HS-5 (cell line): ENCODE measurements at regions not wholly inside any gene's neighbourhood (a gene's known extent, or its start where the extent isn't known, plus 50 kb on each side); places are given as distances from the start of the nearest gene placed in this dataset.

ENCODE experiments used
- DNase-seq: peaks from one replicate; pipeline ENCODE4 v3.0.0-alpha.2; 2012; ENCODE audit warnings: low read depth

DNA sequence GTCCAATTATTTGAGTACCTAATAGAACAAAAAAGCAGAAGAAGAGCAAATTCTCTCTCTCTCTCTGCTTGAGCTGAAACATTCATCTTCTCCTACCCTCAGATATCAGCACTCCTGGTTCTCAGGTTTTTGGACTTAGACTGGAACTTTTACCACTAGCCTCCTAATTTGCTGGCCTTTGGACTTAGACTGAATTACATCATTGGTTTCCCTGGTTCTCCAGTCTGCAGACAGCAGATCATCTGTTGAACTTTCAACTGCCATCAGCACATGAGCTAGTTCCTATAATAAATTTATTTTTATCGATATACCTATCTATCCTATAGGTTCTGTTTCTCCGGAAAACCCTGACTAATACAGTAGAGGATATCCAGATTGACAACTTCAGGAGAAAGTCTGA is 208.9 kb upstream of the GAS1 start:
- DNase-seq: no peak

DNA sequence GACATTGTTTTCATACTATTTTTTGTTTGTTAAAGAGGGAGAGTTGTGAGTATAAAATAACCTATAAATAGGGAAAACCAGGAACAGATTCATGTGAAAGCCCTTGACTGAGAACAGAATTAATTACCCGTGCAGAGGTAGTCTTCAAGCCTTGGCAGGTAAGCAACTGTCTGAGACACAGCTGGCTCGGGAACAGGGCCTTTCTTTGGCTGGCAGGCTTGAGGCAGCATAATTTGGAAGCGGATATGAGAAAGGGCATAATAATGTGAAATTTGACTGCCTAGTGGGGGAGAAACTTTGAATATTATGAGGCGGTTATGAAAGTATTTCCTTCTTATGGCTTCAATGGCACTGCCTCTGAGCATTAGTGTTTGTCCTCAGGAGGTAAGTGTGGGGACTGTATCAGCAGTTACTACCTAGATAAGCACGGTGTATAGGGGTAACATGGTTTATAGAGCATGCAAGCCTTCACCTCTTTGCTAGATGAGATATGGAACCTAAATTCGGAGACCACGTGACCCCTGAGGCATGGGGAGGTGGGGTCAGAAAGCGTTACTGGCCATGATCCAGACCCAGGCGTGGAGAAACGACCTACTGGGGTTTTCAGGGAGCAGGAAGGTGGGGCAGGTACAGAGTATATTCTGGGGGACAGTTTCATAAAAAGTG is 210.2 kb upstream of the GAS1 start:
- DNase-seq: no peak

DNA sequence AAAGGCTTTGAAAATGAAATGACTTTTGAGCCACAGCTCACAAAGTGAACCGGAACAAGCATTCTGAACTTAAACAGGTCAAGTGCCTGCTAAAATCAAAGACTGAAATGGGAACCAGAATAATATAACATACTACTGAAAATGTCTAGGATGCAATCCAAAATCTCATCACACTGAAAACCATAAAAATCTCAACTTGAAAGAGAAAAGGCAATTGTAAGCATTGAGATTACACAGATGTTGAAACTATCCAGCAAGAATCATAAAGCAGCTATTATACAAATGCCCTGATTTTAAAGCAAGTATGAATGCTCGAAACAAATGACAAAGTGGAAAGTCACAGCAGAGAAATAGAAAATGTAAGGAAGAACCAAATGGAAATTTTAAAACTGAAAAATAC is 211.5 kb upstream of the GAS1 start:
- DNase-seq: no peak

DNA sequence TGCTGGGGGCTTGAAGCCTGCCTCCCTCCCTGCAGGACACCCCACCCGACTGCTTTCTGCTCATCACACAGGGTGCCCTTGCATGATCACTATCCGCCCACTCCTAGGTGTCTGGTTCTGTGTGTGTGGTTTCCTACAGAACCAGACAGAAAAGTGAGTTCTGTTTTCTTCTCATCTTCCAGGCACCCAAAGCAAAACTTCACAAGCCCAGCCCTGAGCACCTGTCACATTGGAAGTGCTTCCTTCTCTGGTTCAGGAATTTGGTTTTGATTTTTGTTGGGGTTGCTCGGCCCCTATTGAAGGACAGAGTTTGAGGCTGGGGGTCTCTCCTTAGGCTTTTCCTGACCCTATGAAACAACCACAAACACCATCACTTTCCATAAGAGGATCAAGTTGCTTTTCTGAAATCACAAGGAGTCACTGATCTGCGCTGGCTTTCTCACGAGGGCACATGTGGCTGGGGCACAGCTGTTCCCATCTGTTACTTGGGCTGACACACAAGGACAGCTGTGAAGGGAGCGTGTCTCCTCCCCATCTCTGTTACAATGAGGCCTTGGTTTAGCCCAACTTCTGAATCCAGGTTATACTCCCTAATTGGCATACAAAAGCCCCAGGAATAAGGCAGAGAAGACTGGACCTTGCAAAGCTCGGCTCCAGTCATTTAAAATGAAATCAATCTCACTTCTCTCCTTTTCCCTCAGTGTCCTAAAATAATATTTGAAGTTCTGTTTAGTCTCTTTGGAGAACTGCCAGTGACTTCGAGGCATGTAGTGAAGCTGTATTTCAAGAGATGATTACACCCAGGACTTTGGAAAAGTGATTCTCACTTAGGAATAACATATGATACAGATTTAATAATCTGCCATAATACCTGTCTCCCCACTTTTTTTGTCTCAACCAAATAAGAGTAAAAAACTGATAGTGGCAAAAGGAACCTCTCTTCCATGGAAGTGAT is 213.1 kb upstream of the GAS1 start:
- no peak for DNase-seq

DNA sequence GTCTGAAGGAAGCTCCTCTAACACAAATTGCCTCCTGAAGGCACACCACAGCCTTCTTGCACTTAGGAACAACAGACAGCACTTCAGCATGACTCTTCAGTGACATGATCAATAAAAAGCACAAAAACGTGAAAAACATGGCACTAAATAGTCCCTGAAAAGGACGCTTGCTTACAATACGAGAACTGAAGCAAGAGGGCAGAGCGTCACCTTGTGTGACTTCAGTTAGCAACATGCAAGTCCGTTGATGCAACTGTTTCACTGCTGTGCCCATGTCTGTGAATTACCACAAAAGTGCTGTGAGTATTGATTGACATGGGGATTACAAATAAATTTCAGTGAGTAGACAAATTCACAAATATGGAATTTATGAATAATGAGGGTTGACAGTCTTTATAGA is 219.9 kb upstream of the GAS1 start:
- no peak for DNase-seq

DNA sequence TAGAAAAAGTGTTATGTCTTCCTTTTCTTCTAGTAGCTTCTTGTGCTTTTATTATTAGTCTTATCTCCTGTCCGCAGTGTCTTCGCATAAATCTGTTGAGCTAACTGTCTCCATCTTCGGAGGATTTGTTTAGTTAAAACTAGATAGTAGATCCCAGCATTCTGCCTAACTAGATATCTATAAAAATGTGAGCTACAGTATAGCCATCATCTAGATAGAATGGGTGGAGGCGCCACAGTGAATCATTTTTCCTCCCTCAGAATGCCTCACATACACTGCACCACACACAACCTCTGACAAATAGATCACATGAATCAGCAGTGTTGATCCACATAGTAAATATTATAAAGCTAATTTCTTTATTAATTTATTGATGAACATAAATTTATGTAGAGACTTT is 220.3 kb upstream of the GAS1 start:
- DNase-seq: no peak

DNA sequence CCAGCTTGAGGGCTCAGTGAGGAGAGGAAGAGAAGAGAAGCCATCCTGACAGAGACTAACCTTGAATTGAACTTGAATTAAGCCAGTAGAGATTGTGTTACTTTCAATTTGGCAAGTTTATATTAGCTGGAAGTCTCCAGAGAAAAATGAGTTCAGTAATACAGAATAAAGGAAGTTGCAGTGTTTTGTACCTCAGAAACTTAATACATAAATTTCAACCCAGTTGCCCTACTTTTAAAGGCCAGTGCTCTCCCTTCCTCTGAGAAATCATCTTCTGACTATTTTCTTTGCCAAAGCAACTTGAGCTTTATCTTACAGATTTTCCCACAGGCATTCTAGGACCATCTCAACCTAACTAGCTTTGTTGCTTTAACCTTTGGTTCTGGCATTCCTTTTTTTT is 231.0 kb upstream of the GAS1 start:
- no peak for DNase-seq

DNA sequence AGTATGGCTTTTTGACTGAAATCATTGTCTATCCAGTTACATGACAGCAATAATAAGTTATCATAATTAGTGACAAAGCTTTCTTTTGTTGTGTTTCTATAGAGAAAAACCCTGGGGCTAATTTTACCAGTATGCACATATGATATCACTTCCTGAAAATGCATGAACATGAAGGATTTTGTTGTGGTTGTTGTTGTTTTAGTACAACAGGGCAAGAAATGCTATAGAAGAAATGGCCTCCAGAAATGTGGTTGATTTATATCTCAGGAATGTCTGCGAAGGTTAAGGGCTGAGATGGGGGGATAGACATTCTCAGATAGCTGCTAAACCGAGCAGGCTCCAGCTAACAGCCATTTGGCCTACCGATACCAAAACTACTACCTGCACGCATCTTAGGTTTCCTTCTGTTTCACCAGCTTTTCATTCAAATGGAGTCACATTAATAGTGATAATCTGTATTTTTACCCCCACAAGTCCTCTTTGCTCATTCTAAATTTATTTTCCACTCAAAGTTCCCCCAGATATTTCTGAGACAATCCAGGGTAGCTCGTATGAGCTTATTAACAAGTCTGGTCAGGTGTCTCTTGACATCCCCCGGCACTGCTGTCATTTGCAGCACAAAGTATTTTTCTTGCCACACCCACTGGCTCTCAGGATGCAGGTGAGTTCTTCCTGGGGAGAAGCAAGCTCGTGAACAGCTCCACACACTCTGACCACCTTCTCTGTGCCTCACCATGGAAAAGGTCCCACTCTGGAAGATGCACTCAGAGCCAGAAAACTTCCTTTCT is 232.4 kb upstream of the GAS1 start:
- DNase-seq: no peak

DNA sequence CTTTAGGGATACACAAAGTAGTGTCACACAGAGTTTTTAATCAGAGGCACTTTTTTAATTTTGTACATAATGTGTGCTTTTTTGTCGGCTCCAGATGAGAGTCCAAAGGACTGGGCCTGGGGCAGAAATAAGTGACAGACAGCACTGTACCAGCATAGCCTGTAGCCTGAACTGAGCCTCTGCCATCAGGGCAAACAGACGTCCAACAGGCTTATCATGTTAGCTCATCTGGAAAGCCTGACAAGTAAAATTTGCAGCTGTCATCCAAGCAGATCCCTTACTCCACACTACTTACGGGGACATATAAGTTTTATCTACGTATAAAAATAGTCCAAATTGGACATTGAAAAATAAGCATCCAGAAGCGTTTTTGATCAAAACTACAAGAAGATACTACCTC is 233.1 kb upstream of the GAS1 start:
- no peak for DNase-seq

DNA sequence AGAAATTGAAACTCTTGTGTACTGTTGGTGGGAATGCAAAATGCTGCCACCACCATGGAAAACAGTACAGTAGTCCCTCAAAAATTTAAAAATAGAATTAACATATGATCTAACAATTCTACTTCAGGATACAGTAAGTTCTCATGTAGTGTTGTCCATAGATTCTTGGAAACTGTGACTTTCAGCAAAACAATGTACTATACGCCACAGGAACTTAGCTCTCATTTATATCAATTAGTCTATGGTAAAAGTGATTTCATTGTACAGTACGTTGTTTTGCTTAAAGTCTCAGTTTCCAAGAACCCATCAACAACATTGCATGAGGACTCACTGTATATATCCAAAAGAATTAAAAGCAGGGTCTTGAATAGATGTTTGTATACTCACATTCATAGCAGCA is 233.5 kb upstream of the GAS1 start:
- no peak for DNase-seq

DNA sequence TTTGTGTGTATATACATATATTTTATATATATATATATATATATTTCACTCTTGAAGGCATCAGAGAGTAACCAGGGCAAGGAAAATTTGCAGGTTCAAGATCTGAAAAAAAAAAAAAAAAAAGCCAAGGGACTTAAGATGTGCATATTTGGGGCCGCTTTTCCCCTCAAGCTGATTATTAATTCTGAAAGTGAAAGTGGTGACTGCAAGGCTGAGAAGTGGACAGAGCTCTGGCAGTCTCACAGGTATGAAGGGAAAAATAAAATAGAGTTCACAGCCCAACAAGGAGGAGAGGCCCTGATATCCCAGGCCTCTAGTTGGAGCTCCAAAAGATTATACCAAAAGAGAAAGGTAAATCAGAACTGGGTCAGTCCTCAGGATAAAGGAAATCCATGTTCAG is 234.4 kb upstream of the GAS1 start:
- DNase-seq: no peak

DNA sequence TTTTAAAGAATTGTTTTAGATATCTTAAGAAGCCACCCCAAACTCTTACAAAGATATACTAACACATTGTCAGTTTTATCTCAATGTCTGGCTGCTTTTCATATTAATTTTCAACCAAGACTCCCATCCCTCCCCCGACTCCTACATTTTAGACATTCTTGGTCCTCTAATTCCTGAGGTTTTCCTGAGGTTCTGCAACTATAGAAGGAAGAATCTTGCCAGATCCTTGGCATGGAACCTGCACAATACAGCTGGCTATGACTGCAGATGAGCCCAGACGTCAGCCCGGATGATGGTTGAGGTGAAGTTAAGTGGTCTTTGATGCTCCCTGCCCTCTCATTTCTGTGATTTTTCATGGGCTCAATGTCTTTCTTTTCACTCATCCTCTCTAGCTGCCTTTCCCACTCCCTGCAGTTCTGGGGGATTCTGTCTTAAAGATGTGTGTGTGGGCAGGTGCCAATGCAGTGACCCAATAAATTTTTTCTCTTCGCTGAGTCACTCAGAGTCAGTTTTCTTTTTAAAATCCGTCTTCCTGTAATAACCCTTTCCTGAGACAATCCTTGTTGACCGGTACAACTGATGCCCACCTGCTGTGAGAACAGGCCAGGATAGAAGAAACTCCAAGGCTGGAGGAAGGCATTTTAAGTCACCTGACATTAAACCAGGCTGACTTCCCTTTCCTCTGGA is 237.8 kb upstream of the GAS1 start:
- DNase-seq: no peak

DNA sequence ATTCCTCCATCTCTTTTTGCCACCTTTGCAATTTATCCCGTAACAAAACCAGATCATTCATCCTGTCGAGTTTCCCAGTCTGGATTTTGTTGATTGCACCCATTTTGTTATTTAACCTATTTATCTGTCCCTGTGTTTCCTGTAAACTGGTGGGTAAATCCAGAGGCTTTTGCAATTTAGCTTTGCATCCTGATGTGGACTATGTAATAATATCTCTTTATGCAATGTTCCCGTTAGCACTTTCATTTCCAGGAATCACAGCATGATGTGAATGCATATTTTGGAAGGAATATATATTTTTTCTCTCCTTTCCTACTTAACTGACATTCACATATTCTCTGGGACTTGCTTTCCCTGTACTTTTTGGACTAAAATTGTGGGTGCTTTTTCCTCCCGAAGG is 240.3 kb upstream of the GAS1 start:
- DNase-seq: no peak

DNA sequence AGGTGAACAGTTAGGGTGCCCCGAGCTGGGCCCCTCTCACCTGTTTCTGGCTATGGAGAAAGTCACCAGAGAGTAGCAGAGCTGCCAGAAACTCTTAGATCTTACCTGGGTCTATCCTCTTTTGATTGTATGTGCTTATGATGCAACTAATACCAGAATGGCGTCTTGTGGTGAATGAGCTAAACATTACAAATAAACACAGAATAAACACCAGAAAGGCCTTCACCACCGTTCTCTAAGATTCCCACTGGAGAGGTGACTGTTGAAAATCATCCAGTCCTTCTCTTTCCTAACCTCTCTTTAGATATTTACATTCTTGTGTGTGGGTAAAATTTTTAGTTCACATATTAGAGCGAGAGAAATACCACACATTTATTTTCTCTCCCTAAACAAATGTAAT is 241.7 kb upstream of the GAS1 start:
- no peak for DNase-seq

DNA sequence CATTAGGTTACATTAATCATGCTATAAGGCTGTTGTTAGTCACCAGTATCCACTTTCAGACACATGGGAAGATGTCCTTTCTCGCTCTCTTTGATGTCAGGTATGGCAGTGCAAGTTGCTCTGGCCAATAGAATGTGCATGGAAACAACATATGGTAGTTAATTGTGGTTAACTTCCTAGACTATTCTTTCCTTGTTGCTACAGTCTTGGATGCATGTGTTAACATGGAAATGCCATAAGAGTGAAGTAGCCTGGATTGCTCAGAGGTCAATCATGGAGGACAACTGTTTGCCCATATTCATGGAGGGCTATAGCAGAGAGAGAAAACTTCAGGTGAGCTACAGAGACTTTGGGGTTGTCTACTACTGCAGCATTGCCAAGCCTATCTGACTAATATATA is 245.8 kb upstream of the GAS1 start:
- no peak for DNase-seq

DNA sequence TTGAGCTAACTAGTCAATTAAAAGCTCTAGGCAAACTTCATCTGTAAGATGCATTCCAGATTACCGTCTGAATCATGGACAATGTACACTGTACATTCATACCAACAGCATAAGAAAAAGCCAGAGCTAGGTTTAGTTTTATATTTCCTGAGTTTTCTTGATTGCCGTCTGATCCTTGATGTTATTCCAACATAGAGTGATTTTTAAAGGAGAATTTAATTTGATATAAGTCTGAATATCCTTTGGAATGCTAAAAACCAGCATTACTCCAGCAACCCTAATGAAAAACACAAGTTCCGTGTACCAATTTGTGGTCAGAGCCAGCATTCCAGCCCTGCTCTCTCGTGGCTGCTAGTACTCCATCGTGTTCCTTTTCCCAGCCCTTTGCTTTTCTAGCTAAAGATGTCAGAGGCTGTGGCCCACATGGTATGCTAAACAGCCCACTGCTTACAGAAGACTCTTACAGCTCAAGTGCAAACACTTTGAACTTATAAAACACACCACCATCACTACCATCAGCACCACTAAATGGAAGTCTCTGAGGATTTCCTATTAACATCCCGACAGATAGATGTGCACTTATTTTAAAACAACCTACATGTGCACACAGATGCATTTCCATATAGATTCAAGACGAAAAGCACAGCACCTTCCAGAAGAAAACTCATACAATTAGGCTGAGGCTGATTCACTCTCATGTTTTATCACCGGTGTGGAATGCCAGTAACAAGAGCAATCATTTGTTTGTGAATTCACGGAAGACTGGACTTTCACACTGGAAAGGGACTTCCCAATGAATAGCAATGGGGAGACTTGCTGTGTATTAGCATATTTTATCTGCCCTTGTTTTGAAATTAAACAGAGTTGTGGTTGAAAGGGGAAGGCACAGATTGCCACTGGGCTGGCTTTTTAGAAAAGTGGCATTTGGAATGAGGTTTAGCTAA is 246.9 kb upstream of the GAS1 start:
- DNase-seq: peak; percentile 57

DNA sequence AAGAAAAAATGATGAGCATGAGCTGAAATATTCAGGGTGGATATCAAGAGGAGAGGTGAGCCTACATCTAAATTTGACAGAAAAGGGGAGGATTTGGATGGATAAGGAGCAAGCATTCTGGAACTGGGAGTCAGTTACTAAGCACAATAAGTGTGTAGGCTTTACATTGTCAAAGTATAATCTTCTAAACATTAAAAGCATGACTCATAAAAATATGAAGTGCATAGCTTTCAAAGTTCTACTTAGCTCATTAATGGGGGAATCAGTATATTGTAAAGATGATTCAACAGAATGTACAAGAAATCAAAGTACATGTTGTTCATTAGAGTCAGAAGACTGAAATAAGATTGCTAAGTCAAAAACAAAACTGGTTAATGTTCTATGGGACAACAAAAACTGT is 248.0 kb upstream of the GAS1 start:
- DNase-seq: no peak

DNA sequence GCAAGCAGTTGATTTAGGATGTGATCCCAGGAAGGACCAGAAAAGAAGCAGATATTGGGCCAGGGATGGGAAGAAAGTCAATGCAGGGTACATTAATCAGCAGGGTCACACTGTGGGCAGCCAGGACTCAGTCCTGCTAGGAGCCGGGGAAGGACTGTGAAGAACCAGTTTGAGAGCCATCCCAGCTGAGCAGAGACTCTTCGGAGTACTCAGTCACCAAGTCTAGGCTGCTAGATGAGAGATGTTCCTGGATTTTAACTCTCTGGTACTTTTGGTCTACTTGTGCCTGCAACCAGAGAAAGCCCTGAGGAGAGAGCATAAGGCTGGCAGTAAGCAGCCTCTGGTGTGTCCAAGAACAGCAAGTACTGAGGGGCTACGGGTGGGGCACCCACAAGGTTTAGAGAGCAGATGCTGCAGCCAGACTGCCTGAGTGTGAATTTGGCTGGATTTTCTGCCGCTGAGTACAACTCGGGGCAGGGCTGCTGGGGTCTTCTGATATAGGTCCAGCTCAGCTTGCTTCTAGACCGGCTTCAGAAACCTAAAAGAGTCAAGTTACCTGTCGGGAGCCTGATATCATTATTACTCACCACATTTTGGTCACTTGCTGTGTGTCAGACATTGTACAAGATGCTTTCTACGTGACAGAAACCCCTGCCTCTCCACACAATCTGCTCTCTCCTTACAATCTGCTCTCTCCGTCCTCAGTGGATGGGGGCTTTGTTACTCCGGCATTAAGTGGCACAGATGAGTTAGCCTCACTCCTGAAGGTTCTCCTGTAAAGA is 250.2 kb upstream of the GAS1 start:
- no peak for DNase-seq

DNA sequence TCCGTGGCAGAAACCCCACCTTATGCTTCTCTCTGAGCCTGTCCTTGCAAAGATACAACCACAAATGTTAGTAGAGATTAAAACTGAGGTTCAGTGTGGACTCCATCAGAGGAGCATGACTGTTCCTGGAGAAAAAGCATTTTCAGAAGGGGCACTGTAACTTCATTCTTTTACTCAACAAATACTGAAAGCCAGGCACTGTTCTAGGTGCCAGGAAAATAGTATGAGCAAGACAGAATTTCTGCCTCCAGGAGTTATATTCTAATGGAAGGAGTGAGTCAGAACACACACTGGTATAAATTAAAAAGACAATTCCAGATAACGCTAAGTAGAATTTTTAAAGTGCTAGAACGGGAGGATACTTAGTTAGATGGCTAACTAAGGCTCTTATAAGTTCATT is 251.4 kb upstream of the GAS1 start:
- no peak for DNase-seq

DNA sequence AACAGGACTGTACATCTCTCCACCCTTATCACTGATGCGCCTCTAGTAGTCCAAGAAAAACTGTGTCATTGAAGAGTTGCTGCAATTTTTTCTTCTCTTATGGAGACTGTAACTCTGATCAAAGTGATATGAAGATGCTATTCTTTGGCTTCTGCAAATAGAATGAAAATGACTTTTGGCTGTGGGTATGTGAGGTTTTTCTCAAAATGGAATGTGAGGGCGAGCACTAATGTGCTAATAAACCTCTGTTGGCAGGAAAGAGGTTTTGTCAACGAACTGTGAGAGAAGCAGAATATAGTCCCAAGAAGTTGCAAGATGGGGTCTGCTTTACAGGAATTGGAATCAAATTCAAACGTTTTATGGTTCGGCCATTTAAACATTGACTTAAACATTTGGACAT is 252.0 kb upstream of the GAS1 start:
- DNase-seq: no peak
